ENCODE measurements at regions not wholly inside any gene's neighbourhood (a gene's known extent, or its start where the extent isn't known, plus 50 kb on each side); places are given as distances from the start of the nearest gene placed in this dataset.

- TF ChIP-seq CTCF (IDR thresholded peaks at IDR 0.05) (no peak), POLR2AphosphoS5 (IDR thresholded peaks at IDR 0.05) (no peak)
Measured at GRCh38 chr14:22432348-22432976, 156.6 kb downstream of the DAD1 start.
